Fibroblast of skin of scalp (primary cell): ENCODE measurements at regions not wholly inside any gene's neighbourhood (a gene's known extent, or its start where the extent isn't known, plus 50 kb on each side); places are given as distances from the start of the nearest gene placed in this dataset.
"Not testable (repeated sequence)": the region's sequence is repeated elsewhere in the genome, so short reads cannot be mapped to it uniquely, and the experiment has no call there.

Source experiments
- DNase-seq: peaks from one replicate; pipeline ENCODE4 v3.0.0-alpha.2; 2013

DNA sequence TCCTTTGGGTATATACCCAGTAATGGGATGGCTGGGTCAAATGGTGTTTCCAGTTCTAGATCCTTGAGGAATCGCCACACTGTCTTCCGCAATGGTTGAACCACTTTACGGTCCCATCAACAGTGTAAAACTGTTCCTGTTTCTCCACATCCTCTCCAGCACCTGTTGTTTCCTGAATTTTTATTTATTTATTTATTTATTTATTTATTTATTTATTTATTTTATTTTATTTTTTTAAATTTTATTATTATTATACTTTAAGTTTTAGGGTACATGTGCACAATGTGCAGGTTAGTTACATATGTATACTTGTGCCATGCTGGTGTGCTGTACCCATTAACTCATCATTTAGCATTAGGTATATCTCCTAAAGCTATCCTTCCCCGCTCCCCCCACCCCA lies 456.0 kb downstream of the SEMA3D start:
- DNase-seq, result not testable (repeated sequence)

DNA sequence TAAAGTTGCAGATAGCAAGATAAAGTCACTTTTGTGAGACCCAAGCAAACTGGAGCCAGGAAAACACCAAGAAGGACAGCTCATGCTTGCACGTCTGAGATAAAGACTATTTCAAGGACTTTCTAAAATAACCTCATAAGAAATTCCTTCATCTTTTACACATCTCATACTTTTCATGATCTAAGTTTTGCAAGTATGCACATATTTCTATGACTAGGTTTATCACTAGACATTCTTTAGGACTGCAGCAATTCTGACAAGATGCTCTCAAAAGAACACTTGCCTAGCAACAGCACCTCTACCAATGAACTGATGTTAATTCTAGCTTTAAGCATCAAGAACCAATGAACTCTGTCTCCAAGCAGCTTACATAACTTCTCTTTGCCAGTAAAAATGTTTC lies 457.6 kb downstream of the SEMA3D start:
- DNase-seq, result peak; percentile 70

- no peak for DNase-seq
These were observed 464.1 kb downstream of the SEMA3D start for GRCh38 chr7:84722734-84723133.

DNA sequence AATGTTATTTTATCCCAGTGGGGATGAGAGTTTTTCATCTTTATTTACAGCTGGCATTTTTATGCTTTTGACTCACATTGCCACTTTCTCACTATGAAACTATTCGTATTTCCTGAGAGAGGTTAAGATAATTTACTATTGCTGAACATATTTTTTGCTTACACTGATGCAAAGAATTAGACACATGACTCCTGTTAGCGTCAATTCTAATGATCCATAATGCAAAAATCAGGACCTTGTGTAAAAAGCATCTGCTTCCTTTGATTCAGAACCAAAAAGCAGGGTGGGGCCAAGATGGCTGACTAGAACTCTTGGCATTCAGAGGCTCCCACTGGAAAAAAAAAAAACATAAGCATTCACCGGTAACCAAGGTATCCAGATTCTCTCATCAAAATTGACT lies 464.8 kb downstream of the SEMA3D start:
- DNase-seq, result no peak

GRCh38 chr7:84720456-84721097 lies 466.3 kb downstream of the SEMA3D start:
- no peak for DNase-seq

DNA sequence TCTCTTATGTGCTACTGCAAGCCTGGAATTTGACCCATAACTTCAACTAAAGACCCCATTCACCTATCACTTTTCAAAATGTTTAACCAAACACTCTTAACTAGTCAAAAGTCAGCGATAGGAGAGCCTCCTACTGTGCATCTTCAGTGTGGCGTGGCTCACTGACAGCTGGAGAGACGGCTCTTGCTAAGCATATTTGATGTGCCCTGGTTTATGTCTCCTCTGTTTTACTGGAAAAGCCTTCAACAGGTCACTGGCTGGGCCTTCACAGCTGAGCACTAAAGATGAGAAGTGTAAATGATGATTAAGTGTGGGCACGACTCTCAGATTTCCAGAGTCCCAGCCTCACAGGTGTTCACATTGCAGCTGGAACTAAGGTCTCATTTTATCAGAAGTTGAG lies 472.1 kb downstream of the SEMA3D start:
- DNase-seq, result no peak

DNA sequence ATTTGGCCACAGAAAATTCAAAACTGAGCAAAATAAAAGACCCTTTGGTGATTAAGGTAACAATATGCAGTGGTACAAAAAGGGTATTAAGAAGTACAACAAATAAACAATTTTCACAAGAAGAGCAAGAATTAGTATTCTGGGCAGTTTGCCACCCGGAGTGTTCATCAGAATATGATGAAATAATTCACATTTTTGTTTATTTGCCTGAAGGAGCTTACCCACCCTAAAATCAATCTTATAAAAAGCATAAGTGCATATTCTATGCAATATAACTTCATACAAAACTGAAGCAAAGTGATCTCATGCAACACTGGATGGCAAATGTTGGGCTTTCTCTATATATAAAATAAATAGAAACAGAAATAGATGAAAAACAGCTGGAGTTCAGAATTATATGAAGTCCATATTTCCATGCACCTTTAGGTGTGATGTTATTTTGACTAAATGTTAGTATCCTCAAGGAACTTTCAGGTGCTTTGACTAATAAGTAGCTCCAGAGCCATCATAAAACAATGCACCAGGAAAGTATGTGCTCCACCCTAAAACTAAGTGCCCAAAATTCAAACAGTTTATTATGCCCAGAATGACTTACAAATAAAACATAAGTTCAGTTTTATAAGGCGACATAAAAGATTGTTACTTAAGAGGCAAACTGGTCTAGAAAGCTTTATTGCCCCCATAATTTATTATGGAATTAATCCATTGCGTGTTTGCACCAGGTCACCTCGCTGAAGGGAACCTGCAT lies 474.3 kb downstream of the SEMA3D start:
- DNase-seq, result peak; percentile 17

GRCh38 chr7:84710538-84710937 lies 476.3 kb downstream of the SEMA3D start:
- DNase-seq, result not testable (repeated sequence)

- no peak for DNase-seq
These were observed 481.1 kb downstream of the SEMA3D start for GRCh38 chr7:84705706-84706105.

DNA sequence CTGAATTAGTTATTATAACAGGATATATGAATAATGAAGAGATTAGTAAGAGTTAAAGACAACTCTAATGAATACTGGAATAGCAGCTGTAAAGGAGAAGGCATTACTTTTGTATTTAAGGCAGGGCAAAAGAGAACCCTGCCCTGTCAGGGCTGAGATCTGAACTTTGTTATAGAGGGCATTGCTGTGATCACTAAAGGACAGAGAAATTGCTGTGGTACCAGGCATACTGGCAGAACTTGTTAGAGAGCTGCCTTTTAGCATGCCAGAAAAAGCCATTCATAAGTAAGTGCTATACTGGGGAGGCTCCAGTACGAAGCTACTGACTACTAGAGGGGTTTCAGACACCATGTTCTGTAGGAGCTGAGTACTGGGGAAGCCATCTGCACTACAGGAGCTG lies 481.8 kb downstream of the SEMA3D start:
- no peak for DNase-seq

- DNase-seq, result no peak
These were observed 482.5 kb downstream of the SEMA3D start for GRCh38 chr7:84704380-84704779.

GRCh38 chr7:84701524-84702306 lies 485.1 kb downstream of the SEMA3D start:
- peak; percentile 87 for DNase-seq

DNA sequence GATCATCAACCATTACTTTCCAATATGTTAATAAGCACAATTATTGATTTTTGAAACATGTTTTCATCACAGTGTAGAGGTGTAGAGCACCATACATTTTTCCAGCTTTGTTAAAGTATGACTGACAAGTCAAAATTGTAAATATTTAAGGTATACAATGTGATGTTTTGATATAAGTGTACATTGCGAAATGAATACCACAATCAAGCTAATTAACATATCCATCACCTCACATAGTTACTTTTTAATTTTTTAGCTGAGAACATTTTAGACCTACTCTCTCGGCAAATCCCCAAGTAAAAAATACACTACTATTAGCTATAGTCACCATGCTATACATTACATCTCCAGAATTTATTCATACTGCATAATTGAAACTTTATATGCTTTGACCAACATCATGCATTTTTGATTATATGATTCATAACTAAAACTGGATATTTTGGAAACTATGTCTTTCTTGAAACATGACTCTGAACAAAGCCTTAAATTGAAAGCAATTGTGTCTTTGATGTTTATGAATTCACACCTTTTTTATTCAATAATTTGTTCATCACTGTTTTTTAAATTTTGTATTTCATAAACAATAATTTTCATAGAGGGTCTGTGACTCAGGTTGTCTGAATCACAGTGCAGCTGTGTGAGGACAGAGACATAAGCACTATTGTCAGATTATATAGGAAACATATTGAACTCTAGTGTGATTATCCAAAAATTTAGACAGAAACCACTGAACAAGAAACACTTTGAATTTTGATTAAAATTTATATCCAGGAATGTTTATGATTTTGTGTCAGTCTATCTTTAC lies 486.1 kb downstream of the SEMA3D start:
- peak; percentile 53 for DNase-seq

GRCh38 chr7:84697506-84697905 lies 489.4 kb downstream of the SEMA3D start:
- DNase-seq, result peak; percentile 65

GRCh38 chr7:84693483-84693882 lies 493.4 kb downstream of the SEMA3D start:
- DNase-seq, result peak; percentile 44

- DNase-seq, result peak; percentile 85
These were observed 494.1 kb upstream of the SEMA3A start for GRCh38 chr7:84688671-84689070.

DNA sequence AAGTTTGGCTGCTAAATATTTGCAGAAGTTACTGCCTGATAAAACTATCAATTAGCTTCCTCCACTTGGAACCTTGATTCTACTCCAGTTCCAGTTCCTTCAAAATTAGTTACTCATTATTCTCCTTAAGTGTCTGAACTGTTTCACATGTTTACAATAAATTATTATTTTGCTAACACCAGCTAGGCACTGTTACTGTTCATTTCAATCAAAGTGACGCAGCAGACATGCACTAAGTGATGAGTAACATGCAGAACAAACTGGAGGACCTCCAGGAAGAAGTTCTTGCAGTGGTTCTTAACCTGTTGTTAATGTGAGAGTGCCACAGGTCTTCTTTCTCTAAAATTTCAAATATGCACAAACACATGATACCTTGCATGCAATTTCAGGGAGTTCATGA lies 491.8 kb upstream of the SEMA3A start:
- no peak for DNase-seq

GRCh38 chr7:84684836-84685480 lies 490.4 kb upstream of the SEMA3A start:
- no peak for DNase-seq

DNA sequence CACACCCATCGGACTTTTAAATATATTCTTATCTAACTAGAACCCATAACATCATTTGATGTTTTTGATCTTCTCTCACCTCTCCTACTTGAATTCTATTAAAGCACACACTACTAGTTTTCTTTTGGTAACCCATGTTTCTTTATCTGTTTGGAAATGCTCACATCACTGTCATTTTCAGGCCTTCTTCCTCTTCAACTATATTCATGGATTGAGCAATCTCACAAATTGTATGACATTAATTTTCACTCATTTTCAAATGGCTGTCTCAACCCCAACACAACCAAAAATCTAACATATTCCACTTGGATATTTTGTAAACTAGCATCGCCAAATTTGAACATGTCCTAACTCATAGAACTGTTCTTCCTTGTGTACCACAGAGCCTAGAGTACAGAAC lies 488.0 kb upstream of the SEMA3A start:
- DNase-seq, result no peak

DNA sequence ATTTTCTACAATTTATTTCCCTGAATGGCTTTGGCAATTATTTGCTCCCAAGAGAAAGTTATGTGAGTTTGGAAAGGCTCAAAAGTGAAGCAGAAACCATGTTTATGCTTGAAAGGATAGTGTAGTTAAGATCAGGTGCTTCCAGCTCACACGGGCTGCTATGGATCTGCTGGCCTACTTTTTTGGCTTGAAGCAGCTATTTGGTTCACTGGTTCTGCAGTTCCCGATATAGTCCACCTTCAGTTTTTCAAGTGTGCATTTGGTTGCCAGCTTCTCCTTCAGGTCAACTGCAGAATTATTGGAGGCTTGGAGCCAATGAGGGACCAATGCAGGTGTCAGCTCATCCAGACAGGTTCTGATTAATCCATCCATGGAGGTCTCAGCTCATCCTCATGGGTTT lies 484.3 kb upstream of the SEMA3A start:
- no peak for DNase-seq

GRCh38 chr7:84677117-84677732 lies 482.6 kb upstream of the SEMA3A start:
- no peak for DNase-seq

DNA sequence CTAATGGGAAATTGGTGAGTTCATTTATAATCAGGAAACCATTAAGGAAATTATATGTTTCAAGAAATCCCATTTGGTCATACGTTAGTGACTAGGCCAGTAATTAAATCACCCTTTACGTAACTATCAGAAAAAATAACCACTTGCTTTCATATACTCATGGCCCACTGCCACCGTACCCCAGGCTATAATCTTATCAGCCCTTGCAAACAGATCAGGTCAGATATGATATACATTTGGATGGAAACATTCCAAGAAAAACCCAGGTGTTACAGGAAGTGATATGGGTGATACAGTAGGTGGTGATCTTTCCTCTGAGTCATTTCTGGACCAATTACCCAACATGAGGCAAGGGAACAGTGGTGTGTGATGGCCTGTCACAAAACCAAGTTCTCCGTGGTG lies 481.0 kb upstream of the SEMA3A start:
- no peak for DNase-seq
